GM18502 (cell line): ENCODE measurements at regions not wholly inside any gene's neighbourhood (a gene's known extent, or its start where the extent isn't known, plus 50 kb on each side); places are given as distances from the start of the nearest gene placed in this dataset.
"Not testable (repeated sequence)": the region's sequence is repeated elsewhere in the genome, so short reads cannot be mapped to it uniquely, and the experiment has no call there.

Experiments used
- ATAC-seq: cut with Tn5 transposase; IDR thresholded peaks from one replicate; pipeline ENCODE4 v1.9.1; 2021; ENCODE audit warnings: mild to moderate bottlenecking; ENCODE audit not compliant: unreplicated experiment, poor library complexity

DNA sequence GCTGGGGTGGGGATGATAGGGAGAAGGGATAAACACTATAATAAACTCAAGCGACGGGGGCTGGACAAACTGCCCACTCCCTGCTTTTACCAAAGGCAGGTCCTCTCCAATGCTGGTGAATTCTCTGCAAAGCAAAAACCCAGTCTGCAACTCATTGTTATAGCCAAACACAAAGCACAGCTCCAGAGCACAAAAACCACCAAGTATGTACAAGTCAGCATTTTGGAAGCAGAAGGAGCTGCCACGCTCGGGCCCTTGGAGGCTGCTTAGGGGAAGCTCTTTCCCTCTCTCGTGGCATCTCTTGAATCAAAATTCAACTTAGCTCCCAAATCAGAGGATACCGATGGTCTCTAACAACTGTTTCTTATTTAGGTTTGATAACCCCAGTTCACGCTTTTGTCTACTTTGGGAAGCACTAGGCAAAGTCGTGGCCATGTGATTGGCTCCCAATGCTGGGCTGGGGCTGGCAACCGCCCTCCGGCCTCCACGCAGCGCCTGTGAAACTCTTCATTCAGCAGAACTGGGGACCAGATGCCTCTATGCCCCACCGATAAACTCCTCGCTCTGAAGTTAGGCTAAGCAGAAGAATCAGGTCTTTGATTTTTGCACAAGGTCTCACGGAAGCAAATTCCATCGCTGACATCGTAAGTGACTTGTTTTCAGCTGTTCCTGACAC lies 158.5 kb upstream of the FOXN3 start:
- no peak for ATAC-seq

DNA sequence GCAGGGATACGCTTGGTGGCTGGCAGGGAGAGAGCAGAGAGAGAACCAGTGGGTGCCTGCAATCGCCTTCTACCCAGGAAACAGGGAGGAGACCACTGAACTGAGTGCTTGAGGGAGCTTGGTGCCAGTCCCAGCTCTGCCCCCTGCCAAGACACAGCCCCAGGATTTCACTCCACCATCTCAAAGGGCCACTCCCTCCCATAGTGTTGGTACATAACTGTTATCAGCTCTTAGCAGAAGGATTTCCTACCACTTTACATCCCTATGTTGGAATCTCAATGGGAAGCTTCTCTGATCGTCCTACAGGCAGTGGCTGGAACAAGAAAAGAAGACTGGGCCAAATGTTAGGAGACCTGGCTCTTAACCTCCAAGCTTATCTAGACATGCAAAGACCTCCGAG lies 157.4 kb upstream of the FOXN3 start:
- ATAC-seq: no peak

- ATAC-seq: no peak
Measured at GRCh38 chr14:89573399-89573657, 156.3 kb upstream of the FOXN3 start.

DNA sequence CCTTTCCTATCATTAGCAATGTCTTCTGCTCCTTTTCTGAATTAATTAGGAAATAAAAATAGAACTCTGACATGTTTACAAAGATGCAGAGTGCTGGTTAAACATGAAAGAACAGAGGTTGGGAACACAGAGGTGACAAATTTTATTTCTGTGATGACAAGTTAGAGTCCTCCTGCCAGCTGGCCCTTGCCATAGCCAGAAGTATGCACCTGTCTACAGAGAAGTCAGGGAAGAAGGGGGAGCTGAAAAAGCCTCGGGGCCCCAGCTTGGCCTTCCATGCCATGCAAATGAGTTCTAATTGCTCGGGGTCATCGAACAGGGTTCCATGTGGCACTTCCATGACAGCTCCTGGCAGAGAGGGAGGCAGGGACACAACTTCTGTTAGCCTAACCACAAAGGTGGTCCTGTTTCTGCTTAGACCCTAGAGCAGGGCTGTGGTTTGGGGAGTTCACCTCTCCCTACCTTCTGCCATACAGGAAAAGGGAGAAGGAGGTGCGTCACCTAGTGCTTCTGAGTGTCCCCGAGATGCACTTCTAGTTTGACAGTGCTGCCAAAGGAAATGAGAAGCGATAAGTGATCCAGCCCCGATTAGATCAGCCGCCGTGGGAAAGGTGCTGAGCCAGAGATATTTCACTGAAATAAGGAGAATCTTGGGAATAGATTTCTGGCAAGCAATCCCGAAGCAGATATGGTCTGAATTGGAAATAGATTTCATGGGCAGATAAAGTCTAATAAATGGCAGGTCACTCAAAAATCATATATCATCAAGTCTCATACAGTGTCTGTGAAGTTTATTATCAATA lies 155.8 kb upstream of the FOXN3 start:
- no peak for ATAC-seq

DNA sequence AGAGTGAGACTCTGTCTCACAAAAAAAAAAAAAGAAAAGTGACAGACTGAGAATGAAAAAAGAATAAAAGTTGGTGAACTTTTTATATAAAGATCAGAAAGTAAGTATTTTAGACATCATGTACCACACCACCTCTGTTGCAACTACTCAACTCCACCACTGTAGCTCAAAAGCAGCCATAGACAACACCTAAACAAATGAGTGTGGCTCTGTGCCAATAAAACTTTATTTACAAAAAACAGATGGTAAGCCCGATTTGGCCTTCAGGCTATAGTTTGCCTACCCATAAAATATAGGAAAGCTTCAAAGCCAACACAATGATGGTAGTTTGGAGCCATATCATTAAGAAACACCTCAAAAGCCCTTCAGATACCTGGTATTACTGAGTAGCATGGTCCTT lies 154.5 kb upstream of the FOXN3 start:
- no peak for ATAC-seq

GRCh38 chr14:89566644-89567415 lies 149.8 kb upstream of the FOXN3 start:
- no peak for ATAC-seq

DNA sequence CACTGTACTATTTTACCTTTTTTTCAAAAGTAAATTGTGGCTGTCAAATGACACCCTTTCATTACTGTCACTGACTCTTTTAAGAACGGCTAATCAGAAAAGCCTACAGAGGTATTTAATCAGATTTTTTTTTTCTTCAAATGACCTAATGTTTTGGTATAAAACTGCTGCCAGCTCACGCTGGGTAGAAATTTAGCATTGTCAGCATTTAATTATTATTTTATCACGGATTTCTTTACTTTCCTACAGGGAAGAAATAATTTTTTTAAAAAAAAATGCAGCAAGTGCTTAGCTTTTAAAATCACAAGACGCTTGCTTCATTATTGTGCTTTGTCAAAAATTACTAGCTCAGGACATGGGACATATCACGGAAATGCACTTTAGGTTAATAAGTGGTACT lies 149.1 kb upstream of the FOXN3 start:
- no peak for ATAC-seq

GRCh38 chr14:89565607-89566006 lies 148.6 kb upstream of the FOXN3 start:
- ATAC-seq: no peak

DNA sequence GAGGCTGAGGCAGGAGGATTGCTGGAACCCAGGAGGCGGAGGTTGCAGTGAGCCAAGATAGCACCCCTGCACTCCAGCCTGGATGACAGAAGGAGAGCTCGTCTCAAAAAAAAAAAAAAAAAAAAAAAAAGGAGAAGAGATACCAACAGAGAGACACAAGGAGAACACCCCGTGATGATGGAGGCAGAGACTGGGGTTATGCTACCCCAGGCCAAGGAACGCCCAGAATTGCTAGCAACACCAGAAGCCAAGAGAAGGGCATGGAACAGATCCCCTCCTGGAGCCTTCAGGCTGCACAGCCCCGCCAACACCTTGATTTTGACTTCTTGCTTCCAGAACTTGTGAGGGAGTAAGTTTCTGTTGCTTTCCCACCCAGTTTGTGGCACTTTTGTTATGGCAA lies 148.0 kb upstream of the FOXN3 start:
- ATAC-seq: no peak

GRCh38 chr14:89564286-89564957 lies 147.4 kb upstream of the FOXN3 start:
- no peak for ATAC-seq

- ATAC-seq: no peak
Measured at GRCh38 chr14:89563471-89563870, 146.4 kb upstream of the FOXN3 start.

GRCh38 chr14:89551955-89552354 lies 134.9 kb upstream of the FOXN3 start:
- no peak for ATAC-seq

- no peak for ATAC-seq
Measured at GRCh38 chr14:89551432-89551831, 134.4 kb upstream of the FOXN3 start.

GRCh38 chr14:89550821-89551220 lies 133.8 kb upstream of the FOXN3 start:
- no peak for ATAC-seq

DNA sequence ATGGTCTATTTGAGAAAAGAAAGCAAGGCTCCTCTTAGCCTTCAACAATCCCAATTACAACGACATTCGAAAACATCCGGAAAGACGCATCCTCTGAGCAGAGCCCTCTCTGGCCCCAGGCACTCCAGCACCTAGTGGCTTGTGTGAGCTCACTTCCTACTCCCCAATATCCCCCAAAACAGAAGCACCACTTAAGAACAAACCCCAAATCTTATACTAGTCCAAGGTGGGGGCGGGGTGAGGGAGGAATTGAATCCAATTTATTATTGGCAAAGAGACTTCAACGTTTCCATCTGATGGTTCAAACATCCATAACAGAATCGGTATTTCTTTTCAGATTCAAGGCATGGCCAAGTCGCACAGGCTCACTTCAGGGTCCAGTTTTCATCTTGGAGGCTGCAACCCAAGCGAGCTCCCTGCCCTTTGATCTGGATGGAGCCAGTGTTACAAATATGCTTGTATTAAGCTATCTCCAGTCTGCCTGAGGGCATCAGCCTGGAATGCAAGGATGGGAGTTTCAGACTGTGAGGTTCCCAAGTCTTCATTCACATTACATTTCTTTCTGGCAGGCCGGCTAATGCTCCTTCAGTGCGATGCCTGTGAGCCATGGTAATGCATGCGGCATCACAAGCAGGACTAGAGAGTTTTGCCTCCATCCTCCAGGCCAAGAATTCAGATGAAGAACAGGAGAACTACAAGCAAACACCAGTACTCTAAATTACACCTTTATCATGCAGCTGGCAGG lies 132.5 kb upstream of the FOXN3 start:
- no peak for ATAC-seq

DNA sequence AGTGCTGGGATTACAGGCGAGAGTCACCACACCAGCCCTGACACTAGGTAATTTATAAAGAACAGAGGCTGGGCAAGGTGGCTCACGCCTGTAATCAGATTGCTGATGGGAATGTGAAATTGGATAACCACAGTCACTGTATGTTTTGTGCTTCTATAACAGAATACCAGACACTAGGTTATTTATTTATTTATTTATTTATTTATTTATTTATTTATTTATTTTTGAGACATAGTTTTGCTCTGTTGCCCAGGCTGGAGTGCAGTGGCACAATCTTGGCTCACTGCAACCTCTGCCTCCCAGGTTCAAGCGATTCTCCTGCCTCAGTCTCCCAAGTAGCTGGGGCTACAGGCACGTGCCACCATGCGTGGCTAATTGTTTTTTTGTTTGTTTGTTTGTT lies 130.0 kb upstream of the FOXN3 start:
- ATAC-seq: not testable (repeated sequence)

DNA sequence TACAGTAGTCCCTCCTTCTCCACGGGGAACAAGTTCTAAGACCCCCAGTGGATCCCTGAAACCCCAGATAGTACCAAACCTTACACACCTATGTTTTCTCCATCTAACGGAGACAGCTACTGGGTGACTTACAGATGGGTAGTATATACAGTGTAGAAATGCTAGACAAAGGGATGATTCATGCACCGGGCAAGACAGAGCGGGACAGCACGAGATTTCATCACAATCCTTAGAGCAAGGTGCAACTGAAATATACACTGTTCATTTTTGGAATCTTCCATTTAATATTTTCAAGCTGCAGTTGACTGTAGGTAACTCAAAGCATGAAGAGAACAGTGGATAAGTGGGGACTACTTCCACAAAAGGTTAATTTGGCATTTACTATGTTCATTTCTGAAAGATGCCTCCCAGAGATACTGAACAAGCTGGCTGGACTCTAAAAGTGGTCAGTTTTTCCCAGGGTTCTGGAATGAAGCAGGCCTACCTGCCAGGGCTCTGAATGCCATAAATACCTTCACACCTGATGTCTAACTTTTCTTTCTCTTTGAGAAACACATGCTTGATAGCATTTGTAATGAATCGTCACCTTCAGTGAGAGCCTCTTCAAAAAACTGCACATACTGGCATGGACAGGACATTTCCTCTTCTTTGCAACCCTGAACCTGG lies 127.7 kb upstream of the FOXN3 start:
- ATAC-seq: no peak

DNA sequence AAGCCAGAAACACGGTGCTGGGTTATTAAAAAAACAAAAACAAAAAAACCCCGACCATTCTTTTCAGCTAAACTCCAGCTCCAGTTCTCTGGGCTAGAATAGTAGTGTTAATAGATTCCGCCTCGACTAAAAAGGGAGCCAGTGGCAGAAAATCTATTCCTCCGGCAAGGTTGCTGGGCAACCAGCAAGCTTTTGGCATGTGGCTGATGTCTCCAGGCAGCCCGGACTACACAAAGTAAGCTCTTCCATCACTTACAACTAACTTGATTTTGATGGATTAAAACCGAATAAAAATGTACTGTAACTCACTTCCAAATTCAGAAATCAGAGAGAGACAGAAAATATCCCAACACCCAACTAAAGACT lies 126.4 kb upstream of the FOXN3 start:
- ATAC-seq: no peak

DNA sequence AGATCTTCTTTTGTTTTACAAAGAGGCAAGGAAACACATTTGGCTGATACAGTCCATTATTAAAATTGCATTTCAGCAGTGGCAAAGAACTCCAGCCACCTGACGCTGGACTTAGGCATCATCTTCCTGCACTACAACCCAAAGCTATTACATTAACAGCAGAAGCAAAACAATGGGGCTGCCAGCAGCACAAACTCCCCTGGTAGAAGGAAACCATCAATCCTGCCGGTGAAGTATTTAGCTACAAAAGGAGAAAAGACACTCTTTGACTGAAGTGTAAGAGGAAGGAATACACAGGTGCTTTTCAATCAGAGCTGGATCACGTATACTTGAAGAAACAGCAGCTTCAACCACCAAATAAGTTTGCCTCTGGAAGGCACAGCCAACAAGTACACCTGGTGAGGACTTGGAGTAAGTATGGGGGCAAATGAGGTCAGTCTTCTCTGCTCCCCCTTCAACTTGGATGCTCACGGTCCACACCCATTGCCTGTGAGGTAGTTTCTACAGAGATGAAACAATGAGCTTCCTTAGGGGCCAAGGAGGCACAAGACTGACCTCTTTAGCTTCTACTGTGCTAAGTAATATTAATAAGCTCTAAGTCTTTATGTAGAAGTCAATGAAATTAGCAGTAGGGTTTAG lies 125.9 kb upstream of the FOXN3 start:
- ATAC-seq: no peak
